Smooth muscle cell (in vitro differentiated cells): ENCODE measurements at regions not wholly inside any gene's neighbourhood (a gene's known extent, or its start where the extent isn't known, plus 50 kb on each side); places are given as distances from the start of the nearest gene placed in this dataset.

ENCODE experiments used
- DNase-seq: peaks from one replicate; lab custom pipeline; 2025; ENCODE audit not compliant: unreplicated experiment; lab: John Stamatoyannopoulos, UW
- H2AFZ ChIP-seq: fragments of 200-600 bp; sonication (generic); 2 replicates; pipeline ENCODE4 v1.6.0; 2016; ENCODE audit warnings: antibody characterized with exemption, low read depth, mild to moderate bottlenecking
- H3F3A ChIP-seq: fragments of 200-600 bp; sonication (generic); 2 replicates; pipeline ENCODE4 v1.6.0; 2017; ENCODE audit warnings: antibody characterized with exemption, low read depth
- H3K27ac ChIP-seq: fragments of 200-600 bp; sonication (generic); 2 replicates; pipeline ENCODE4 v1.5.1; 2016; ENCODE audit warnings: low read depth, mild to moderate bottlenecking
- H3K27me3 ChIP-seq: fragments of 200-600 bp; sonication (generic); 2 replicates; pipeline ENCODE4 v1.6.1; 2016; ENCODE audit warnings: low read depth, mild to moderate bottlenecking
- H3K36me3 ChIP-seq: fragments of 200-600 bp; sonication (generic); 2 replicates; pipeline ENCODE4 v1.5.1; 2016; ENCODE audit warnings: low read depth
- H3K4me1 ChIP-seq: fragments of 200-600 bp; sonication (generic); 2 replicates; pipeline ENCODE4 v1.5.1; 2016; ENCODE audit warnings: low read depth
- H3K4me2 ChIP-seq: fragments of 200-600 bp; sonication (generic); 2 replicates; pipeline ENCODE4 v1.6.0; 2016; ENCODE audit warnings: mild to moderate bottlenecking
- H3K4me3 ChIP-seq: fragments of 200-600 bp; sonication (generic); 2 replicates; pipeline ENCODE4 v1.5.1; 2016; ENCODE audit warnings: mild to moderate bottlenecking
- H3K79me2 ChIP-seq: fragments of 200-600 bp; sonication (generic); 2 replicates; pipeline ENCODE4 v1.6.0; 2016; ENCODE audit warnings: low read depth, mild to moderate bottlenecking
- H3K9ac ChIP-seq: fragments of 200-600 bp; sonication (generic); 2 replicates; pipeline ENCODE4 v1.6.0; 2016; ENCODE audit warnings: low read depth
- H3K9me3 ChIP-seq: fragments of 200-600 bp; sonication (generic); replicated peaks from 2 replicates; pipeline ENCODE4 v1.5.1; 2016; ENCODE audit warnings: low read depth
- H4K20me1 ChIP-seq: fragments of 200-600 bp; sonication (generic); 2 replicates; pipeline ENCODE4 v1.6.0; 2016; ENCODE audit warnings: low read depth
- CTCF ChIP-seq: fragments of 200-600 bp; sonication (generic); IDR thresholded peaks from 2 replicates; pipeline ENCODE4 v1.5.1; 2017; ENCODE audit warnings: borderline replicate concordance, mild to moderate bottlenecking, antibody characterized with exemption; ENCODE audit not compliant: insufficient read depth, poor library complexity, severe bottlenecking
- WGBS: methylation state at CpG from one replicate; pipeline ENCODE4 v1.1.7; 2016; ENCODE audit warnings: low lambda C conversion rate; 5-methylcytosine and 5-hydroxymethylcytosine counted together

- no peaks in the 10 kb centered on the region for H4K20me1 ChIP-seq
- no peak overlapping the region for H3K4me2 ChIP-seq
- H3K27me3 ChIP-seq = no peaks in the 10 kb centered on the region
These were observed 143.8 kb upstream of the APCDD1 start for GRCh38 chr18:10310626-10311025.

GRCh38 chr18:10312326-10313015 is 142.0 kb upstream of the APCDD1 start:
- Histone ChIP-seq H2AFZ (no peak overlapping the region), H3K79me2 (no peaks in the 10 kb centered on the region), H3K36me3 (no peaks in the 10 kb centered on the region), H3K9ac (no peak overlapping the region), H3K27ac (no peak overlapping the region), H3K4me2 (no peak overlapping the region), H3K9me3 (no peaks in the 10 kb centered on the region), H3K27me3 (no peaks in the 10 kb centered on the region), H3K4me3 (no peak overlapping the region), H3K4me1 (no peaks in the 10 kb centered on the region), H3F3A (no peaks in the 10 kb centered on the region), H4K20me1 (no peaks in the 10 kb centered on the region)
- TF ChIP-seq CTCF = no peak
- no peak for DNase-seq
- 51% methylated on average over 5 of the region's 5 CpGs for WGBS

More at GRCh38 chr18:10310626-10311025, 143.8 kb upstream of the APCDD1 start:
- no peak for TF ChIP-seq CTCF
- Histone ChIP-seq H2AFZ (no peak overlapping the region), H3K36me3 (no peaks in the 10 kb centered on the region), H3K79me2 (no peaks in the 10 kb centered on the region), H3K4me3 (no peak overlapping the region), H3K9me3 (no peaks in the 10 kb centered on the region), H3K27ac (no peak overlapping the region), H3F3A (no peaks in the 10 kb centered on the region), H3K4me1 (no peaks in the 10 kb centered on the region), H3K9ac (no peak overlapping the region)
- DNase-seq = no peak
- 100% methylated on average over 4 of the region's 4 CpGs for WGBS

- Histone ChIP-seq H3K79me2 (no peaks in the 10 kb centered on the region), H3K4me2 (no peak overlapping the region), H3K27ac (no peak overlapping the region), H3K27me3 (no peaks in the 10 kb centered on the region), H2AFZ (no peak overlapping the region), H3K36me3 (no peaks in the 10 kb centered on the region), H3K4me1 (no peaks in the 10 kb centered on the region), H3F3A (no peaks in the 10 kb centered on the region), H3K4me3 (no peak overlapping the region), H4K20me1 (no peaks in the 10 kb centered on the region), H3K9me3 (no peaks in the 10 kb centered on the region), H3K9ac (no peak overlapping the region)
- no peak for DNase-seq
- no peak for TF ChIP-seq CTCF
- WGBS = 94% methylated on average over 3 of the region's 3 CpGs
These were observed 141.5 kb upstream of the APCDD1 start for GRCh38 chr18:10313016-10313342.

GRCh38 chr18:10314066-10314465 is 140.4 kb upstream of the APCDD1 start:
- H2AFZ ChIP-seq = no peak overlapping the region
- H3K4me2 ChIP-seq = no peak overlapping the region
- peaks cover 6% of the 10 kb centered on the region for H3K4me1 ChIP-seq
- no peaks in the 10 kb centered on the region for H3K27me3 ChIP-seq
- DNase-seq = no peak
- no peaks in the 10 kb centered on the region for H3K9me3 ChIP-seq
- TF ChIP-seq CTCF = no peak
- no peak overlapping the region for H3K27ac ChIP-seq
- H3F3A ChIP-seq = no peaks in the 10 kb centered on the region
- no peak overlapping the region for H3K4me3 ChIP-seq
- 98% methylated on average over 5 of the region's 5 CpGs for WGBS
- H3K79me2 ChIP-seq = no peaks in the 10 kb centered on the region
- no peak overlapping the region for H3K9ac ChIP-seq
- H3K36me3 ChIP-seq = no peaks in the 10 kb centered on the region
- no peaks in the 10 kb centered on the region for H4K20me1 ChIP-seq
